Fibroblast of peridontal ligament (primary cell): ENCODE measurements at regions not wholly inside any gene's neighbourhood (a gene's known extent, or its start where the extent isn't known, plus 50 kb on each side); places are given as distances from the start of the nearest gene placed in this dataset.
"Not testable (repeated sequence)": the region's sequence is repeated elsewhere in the genome, so short reads cannot be mapped to it uniquely, and the experiment has no call there.

Source experiments
- DNase-seq: peaks from one replicate; pipeline ENCODE4 v3.0.0-alpha.2; 2010; ENCODE audit errors: extremely low read depth

DNA sequence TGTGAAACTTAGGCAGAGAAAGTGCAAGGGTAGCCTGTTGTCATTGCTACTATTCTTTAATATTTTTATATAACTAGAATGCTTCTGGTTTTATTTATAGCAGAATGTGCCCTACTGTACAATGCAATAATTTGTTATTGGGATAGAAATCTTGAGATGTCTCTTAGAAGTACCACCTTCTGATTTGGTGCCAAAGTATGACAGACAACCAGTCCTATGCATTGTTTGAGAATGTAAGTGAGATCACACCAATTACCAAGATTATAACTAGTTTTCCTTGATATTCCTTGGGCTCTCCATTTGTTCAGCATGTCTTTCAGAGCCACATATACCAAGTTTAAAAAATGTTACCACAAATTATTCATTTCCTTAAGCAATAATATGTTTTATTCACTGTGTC, 399.7 kb downstream of the CPS1 start:
- no peak for DNase-seq

DNA sequence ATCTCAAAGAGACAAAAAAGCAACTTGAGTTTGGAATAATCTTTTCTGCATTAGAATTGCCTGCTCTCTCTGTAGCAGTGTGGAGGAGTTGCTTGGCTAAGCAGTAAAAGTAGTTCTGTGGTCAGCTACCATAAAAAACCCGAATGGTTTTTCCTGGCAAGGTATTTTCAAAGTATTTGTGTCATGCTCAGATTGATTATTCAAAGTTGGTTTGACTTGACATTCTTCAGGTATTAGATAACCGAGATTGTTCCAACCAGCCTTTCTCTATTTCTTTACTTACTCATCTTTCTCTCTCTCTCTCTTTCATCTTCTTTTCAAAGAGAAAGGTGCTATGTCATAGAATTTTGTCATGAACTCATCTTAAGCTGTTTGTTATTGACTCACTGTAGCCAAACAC, 404.9 kb downstream of the CPS1 start:
- no peak for DNase-seq

DNA sequence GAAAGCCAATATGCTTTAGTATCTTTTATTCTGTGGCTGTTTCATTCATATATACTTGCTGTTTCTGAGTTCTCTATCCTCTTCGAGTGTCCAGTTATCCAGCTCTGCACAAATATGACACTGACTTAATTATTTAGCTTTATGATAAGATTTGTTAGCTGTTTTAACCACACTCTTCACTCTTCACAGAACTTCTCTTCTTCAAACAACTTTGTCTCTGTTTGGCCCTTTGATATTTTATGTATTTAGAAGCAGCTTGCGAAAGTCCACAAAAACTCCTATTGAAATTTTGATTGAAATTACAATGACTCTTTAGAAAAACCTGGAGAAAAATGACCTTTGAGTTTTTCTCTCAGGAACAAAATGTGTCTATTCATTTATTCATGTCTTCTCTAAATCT, 407.0 kb downstream of the CPS1 start:
- no peak for DNase-seq

- DNase-seq = no peak
These were observed 407.9 kb downstream of the CPS1 start for GRCh38 chr2:210964141-210964764.

- no peak for DNase-seq
These were observed 409.1 kb downstream of the CPS1 start for GRCh38 chr2:210965472-210965871.

- DNase-seq = no peak
These were observed 409.9 kb downstream of the CPS1 start for GRCh38 chr2:210966330-210966729.

- DNase-seq = no peak
These were observed 415.0 kb downstream of the CPS1 start for GRCh38 chr2:210971431-210971830.

- not testable (repeated sequence) for DNase-seq
These were observed 430.4 kb downstream of the CPS1 start for GRCh38 chr2:210986806-210987205.

GRCh38 chr2:210991107-210991506, 434.7 kb downstream of the CPS1 start:
- no peak for DNase-seq

- DNase-seq = no peak
These were observed 437.7 kb downstream of the CPS1 start for GRCh38 chr2:210994104-210994503.

DNA sequence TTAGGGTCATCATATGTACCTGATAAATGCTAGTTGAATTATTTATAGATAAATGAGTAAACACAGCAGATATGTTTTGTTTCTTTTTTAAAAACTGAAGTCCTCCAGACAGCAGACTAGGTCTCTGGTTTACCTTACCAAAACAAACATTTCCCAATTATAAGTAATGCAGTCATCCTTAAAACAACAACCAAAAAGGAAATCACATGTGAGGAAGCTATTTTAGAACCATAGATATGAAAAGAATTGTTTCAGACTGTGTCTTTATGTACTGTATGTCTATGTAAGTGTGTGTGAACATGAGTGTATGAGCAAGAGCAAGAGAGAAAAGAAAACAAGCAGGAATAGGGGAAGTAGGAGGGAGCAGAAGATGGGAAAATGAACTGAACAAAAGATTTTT, 441.0 kb downstream of the CPS1 start:
- DNase-seq = no peak

- DNase-seq = no peak
These were observed 441.9 kb downstream of the CPS1 start for GRCh38 chr2:210998334-210998733.

DNA sequence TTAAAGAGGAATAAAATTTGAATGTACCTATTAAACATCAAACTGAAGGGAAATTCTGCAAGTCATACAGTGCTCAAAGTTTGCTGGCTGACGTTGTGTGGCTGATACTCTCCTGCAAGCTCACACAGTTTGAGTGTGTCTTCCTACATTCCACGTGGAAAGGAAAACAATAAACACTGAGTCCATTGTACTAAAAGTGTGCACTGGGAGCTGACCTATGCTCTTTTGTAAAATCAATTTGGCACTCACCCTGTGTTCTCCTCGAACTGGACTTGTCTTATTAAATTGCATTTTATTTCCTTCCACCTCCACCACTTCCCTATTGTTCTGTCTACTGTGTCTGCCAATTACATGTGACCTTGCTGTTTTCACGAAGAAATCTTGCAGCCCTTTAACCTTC, 458.0 kb downstream of the CPS1 start:
- no peak for DNase-seq

GRCh38 chr2:211014906-211015305, 458.5 kb downstream of the CPS1 start:
- DNase-seq = no peak

GRCh38 chr2:211025089-211025488, 468.7 kb downstream of the CPS1 start:
- not testable (repeated sequence) for DNase-seq

DNA sequence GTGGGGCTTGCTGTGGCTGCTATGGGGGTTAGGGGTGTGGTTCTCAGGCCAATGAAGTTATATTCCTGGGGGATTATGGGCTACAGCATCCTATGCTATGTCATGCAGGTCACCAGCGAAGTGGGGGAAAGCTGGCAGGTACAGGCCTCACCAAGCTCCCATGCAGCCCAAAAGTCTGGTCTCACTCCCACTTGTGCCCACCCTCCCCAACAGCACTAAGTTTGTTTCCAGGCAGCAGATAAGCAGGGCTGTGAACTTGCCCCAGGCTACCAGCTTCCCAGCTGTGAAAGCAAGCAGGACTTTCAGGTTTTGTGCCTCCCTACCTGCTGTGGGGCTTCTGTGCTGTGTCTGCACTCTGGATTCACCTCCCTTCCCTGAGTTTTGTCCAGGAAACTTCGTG, 469.7 kb downstream of the CPS1 start:
- no peak for DNase-seq

GRCh38 chr2:211027976-211028375, 471.6 kb downstream of the CPS1 start:
- no peak for DNase-seq

- peak; percentile 18 for DNase-seq
These were observed 477.4 kb downstream of the CPS1 start for GRCh38 chr2:211033765-211034164.

DNA sequence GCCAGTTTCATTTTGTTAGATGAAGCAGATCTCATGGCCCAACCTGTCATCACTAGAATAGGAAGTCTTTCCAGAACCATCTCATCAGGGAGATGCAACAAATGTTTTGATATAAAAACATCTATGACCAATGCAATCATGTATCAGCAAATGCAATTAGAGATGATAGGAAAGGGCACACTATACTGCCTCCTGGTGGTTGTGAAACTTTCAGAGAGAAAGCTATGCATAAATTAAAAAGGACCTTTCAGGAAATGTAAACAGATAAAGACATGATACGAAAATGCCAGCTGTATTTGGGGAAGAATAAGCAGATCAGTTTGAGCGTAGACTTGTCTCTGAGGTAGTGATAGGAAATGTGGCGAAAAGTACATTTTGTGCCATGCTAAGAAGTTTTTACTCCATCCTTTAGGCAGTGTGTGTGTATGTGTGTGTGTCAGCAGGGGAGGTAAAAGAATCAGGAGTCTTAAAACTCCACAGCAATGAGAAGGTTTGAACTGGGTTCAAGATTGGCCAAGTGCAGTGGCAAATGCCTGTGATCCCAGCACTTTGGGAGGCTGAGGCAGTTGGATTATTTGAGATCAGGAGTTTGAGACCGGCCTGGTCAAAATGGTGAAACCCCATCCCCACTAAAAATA, 479.3 kb downstream of the CPS1 start:
- DNase-seq = peak; percentile 54

DNA sequence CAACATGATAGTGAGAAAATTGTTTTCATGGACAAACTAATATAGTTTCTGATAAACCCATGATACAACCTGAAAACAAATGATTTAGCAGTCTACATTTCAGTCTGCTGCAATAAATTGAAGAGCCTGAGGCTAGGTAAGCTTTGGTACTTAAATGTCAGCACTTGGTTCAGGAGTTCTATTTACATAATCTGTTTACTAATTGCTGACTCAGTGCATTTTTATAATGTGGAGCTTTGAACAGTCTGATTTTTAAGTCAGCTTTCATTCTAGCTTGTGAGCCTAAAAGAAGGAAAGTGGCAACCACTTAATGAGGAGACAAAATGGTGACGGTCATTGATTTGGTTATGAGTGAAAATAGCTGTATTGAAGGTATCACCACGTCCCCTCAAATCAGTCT, 488.6 kb downstream of the CPS1 start:
- DNase-seq = no peak

DNA sequence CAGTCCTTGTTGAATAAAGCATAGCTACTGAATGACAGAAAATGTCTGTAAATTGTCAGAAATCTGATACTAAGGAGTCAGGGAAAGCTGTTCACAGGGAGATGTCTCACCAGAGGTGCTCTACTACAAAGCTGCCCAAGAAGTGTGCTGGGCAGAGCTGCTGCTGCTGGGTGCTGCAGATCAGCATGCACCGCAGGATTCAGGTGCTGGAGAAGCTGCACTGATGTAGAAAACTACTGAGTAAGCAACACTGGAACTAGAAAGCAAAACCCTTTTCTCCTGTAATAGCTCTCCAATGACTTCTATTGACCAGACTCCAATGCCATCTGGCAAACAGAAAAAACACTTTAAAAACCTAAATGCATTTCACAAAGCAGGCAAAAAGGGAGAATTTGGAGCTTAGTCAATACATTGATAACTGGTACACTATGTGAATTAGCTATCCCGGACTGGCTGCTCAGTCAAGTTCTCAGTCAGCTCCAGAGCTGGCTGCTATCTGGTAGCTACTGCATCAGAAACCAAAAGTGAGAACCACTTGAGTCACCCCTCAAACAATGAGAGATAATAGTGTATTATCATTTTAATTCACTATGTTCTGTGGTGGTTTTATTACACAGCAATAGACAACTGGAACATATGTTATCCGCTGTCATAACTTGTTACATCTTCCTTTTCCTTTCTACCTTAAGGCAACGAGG, 493.1 kb downstream of the CPS1 start:
- no peak for DNase-seq

- no peak for DNase-seq
These were observed 499.0 kb downstream of the CPS1 start for GRCh38 chr2:211055438-211055837.

DNA sequence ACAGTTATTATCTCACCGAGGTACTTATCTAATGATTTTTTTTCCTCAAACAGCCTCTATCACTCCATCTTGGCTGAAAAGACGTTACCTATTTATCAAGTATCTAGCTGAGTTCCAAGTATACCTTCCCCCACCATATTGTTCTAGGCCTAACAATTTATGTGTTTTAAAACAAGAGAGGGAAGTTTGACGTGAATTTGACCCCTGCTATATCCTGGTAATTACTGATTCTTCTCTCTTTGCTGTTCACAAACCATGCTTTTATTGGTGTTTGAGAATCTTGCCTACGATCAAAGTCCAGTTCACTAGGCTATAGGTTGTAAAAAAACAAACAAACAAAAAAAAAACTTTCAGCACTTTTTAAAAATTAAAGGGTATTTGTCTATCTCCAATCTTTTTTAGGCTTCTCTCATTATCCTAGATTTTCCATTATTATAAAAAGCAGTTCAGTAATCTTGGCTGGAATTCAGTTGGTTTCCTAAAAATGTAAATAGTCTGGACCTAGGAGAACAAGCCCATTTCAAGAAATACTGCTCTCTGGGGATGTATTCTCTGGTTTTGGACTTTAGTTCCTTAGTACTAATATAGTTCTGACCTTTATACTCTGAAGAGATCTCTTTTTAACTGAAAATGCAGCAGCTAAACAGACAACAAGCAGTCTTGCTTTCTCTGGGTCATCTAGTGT, 505.4 kb downstream of the CPS1 start:
- no peak for DNase-seq
